GM21526 (cell line): ENCODE measurements at regions not wholly inside any gene's neighbourhood (a gene's known extent, or its start where the extent isn't known, plus 50 kb on each side); places are given as distances from the start of the nearest gene placed in this dataset.
A peak's percentile ranks its signal among the peaks of the same experiment; 100 is the strongest.

ENCODE experiments used
- ATAC-seq: cut with Tn5 transposase; IDR thresholded peaks from one replicate; pipeline ENCODE4 v1.9.1; 2021; ENCODE audit warnings: moderate library complexity; ENCODE audit not compliant: unreplicated experiment, low FRiP score

GRCh38 chr5:68950930-68951329 is 142.9 kb upstream of the SLC30A5 start:
- no peak for ATAC-seq

- no peak for ATAC-seq
Observed at GRCh38 chr5:68953231-68953874, 140.5 kb upstream of the SLC30A5 start.

DNA sequence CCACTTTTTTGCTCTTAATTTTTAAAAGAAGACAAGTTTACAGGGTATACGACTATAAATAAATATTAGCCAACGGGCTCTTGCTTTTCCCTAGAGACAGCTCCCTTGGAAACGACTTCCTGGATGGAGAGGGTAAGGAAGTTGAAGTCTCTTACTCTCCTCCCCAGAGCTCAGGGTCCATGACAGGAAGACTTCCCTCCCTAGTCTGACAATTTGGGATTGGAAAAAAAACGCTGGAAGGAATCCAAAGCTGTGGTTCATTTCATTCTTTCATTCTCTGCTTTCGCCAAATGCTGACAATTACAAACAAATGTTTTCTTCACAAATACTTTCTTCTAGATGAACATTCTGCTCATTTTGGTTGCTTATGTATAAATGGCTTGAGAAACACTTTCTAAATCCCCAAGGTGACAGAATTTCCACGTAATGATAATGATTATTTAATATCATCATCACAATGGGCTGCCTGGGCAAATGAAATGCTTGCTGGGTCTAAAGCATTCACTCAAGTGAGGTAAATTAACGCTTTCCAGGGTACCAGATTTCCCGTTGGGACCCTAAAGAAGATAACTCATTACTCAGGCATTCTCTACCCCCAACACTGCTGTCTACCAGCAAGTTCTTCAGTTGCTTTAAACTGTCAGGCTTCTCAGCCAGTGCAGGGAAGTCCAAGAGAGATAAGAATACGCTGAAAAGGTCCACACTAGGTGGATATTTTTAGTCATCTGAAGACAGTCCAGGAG is 139.8 kb upstream of the SLC30A5 start:
- ATAC-seq: no peak

DNA sequence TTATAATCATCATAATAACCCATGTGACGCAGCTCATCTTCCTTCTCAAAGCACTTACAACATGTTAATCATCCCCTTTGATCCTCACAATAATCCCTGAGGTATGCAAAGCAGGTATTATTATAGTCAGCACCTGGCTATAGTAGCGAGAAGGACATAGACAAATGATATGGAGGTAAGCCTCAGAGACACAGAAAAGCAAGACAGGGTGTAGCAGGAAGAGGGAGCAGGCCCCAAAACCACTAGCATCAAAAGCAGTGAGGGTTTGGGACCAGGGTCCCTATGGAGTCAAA is 139.2 kb upstream of the SLC30A5 start:
- ATAC-seq: no peak

DNA sequence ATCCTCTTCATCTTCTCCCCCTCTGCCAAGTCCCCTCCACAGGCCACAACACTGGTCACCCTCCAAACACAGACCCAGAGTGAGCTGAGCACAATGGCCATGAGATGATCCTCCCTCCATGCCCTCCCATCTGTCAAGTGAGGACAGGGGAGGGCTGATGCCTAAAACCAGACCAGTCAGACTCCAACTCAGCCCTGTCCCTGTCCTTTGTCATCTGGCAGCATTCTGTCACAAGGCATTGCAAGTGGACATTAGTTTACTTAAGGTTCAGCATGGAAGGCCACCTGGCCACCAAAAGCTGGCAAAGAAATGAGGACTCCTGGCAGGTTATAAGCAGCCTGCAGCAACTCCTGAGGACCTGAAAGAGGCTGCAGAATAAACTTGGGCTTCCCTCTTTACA is 136.2 kb upstream of the SLC30A5 start:
- no peak for ATAC-seq

- no peak for ATAC-seq
Observed at GRCh38 chr5:68958428-68958827, 135.4 kb upstream of the SLC30A5 start.

GRCh38 chr5:68960456-68960855 is 133.4 kb upstream of the SLC30A5 start:
- ATAC-seq: no peak

DNA sequence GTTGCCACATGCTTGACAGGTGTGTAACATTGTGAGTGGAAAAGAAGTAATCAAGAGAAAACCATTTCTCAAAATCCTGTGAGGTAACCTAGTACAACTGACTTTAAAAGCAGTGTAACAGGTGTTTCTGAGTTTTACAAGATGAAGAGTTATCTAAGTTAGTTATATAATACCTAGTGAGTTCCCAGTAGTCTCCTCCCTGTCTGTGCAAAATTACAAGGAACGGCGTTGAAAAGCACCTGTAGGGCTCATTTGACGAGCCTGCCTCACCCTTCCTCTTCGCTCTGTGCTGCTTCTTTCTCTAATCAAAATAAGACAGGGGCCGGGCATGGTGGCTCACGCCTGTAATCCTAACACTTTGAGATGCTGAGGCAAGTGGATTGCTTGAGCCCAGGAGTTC is 132.9 kb upstream of the SLC30A5 start:
- no peak for ATAC-seq

DNA sequence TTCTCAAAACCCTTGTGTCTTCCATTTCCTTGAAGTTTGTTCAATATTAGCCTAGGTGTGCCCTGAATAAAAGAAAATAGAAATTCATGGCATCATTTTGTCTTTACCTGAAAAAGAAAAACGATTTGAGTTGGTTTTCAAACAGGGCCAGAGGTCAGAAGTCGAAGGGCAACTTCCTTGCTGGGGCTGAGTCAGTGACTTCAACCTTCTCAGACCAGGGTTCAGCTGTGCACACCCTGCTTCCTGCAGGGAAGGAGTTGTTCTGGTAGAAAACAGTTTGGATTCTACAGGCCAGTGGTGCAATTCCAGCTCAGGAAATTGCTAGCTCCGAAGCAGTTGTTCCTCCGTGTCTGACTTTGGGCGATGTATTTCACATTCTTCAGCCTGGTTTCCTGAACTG is 132.1 kb upstream of the SLC30A5 start:
- ATAC-seq: no peak

DNA sequence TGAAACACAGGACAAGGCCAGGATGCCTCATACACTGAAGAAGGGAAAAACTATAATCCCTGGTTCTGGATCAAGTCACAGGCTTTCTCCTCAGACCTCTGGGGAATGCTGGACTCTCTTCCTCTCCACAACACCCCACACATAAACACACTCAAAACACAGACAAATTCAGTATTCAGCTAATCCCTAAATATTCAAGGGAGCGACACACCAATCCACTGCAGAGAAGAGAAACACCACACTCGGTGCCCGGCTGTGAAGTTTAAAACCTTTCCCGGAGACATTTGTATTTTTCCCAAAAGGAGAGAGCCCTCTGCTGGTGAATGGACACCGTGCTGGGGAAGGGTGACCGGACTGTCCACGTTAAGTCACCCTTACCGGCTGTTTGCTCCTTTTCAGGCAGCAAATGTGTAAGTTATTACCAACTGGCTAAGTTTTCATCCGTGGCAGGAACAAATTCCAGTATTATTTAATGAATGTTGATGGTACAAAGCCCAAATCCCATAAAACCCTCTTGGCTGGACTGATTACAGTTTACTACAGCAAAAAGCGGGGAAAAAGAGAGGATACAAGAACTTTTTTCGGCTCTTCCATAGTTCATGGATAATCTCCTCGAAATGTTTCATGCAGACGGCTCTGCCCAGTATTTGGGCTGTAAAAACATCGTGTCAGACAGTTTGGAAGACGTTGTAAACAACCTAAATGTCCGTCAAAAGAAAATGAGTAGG is 130.9 kb upstream of the SLC30A5 start:
- no peak for ATAC-seq

GRCh38 chr5:68964679-68965078 is 129.1 kb upstream of the SLC30A5 start:
- no peak for ATAC-seq

GRCh38 chr5:68965926-68966325 is 127.9 kb upstream of the SLC30A5 start:
- no peak for ATAC-seq

DNA sequence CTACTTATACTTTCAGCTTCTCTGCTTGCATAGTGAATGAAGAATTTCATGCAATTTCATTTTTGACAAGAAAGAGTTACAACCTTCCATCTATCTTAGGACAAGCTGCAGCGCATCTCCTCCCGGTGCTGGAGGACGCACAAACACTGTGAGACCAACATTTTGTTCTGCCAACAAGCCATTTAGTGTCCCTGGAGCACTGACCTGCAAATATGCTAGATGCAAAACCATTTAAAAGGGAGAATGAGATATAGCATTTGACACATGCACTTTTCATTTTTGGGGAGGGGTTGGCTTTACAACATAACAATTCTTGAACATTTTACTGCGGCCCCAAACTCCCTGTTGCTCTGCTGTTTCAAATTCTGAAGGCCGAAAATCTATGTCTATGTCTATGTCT is 127.2 kb upstream of the SLC30A5 start:
- ATAC-seq: no peak

- ATAC-seq: no peak
Observed at GRCh38 chr5:68968429-68968828, 125.4 kb upstream of the SLC30A5 start.

- no peak for ATAC-seq
Observed at GRCh38 chr5:68970617-68971016, 123.2 kb upstream of the SLC30A5 start.

GRCh38 chr5:68973696-68974095 is 120.1 kb upstream of the SLC30A5 start:
- ATAC-seq: no peak

DNA sequence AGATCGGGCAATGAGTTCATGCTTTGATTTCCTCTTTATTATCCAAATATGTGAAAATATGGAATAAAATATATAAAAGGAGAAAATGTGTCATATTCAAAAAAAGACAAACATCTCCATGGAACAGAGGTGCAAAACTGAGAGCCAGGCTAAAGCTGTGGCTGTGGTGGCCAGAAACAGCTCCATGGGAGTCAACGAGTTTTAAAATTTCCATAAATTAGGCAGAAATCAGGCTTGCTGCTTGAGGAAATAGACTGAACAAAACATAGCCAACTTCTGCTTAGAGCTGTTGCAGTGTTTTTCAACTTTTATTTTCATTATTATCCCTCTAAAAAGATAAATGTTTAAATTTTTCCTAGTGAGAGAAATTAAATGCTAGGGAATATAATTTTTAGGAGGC is 110.8 kb upstream of the SLC30A5 start:
- no peak for ATAC-seq

DNA sequence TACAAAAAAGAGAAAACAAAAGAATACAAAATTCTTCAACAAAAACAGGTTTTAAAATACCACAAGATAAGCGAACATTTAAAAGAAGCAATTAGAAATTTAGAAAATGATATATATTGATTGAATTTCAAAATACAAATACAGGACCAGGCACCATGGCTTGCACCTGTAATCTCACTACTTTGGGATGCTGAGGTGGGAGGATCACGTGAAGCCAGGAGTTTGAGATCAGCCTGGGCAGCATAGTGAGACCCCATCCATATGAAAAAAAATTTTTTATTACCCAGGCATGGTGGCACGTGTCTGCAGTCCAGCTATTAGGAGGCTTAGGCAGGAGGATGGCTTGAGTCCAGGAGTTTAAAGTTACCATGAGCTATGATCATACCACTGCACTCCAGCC is 109.9 kb upstream of the SLC30A5 start:
- no peak for ATAC-seq

GRCh38 chr5:68991279-68992084 is 102.3 kb upstream of the SLC30A5 start:
- ATAC-seq: no peak

GRCh38 chr5:68994645-68995044 is 99.2 kb upstream of the SLC30A5 start:
- peak; percentile 77 for ATAC-seq
